DMS 273 (cell line): ENCODE measurements at regions not wholly inside any gene's neighbourhood (a gene's known extent, or its start where the extent isn't known, plus 50 kb on each side); places are given as distances from the start of the nearest gene placed in this dataset.
"Not testable (repeated sequence)": the region's sequence is repeated elsewhere in the genome, so short reads cannot be mapped to it uniquely, and the experiment has no call there.

Experiments used
- DNase-seq: peaks from one replicate; lab custom pipeline; 2025; ENCODE audit not compliant: unreplicated experiment; lab: John Stamatoyannopoulos, UW

- DNase-seq, result no peak
Observed at GRCh38 chr20:55540013-55540412, 465.3 kb downstream of the CBLN4 start.

DNA sequence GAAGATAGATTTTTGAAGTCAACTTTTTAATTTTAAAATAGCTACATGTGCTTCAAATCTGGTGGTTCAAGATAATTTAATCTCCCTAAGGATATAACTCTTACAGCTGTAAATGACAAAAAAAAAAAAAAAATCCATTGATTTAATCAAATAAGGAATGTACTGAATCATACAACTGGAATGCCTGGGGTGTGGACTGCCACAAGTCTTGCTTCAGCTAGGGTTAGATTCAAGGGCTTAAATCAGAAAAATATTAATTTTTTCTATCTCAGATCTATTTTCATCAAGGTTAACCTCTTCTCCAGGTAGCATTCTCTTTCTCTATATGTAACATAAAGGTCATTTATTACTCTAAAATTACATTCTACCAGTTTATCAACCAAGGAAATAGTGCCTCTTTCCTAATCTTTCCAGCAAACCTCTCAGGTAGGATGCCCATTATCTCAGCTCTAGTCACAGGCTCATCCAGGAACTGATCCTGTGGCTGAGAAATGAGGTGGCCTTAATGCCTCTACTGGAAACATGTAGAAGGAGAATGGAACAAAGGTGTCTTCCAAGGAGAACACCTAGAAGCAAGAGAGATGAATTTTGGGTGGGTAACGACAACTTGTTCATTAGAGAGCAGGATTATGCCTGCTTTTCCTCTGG, 466.9 kb downstream of the CBLN4 start:
- no peak for DNase-seq

DNA sequence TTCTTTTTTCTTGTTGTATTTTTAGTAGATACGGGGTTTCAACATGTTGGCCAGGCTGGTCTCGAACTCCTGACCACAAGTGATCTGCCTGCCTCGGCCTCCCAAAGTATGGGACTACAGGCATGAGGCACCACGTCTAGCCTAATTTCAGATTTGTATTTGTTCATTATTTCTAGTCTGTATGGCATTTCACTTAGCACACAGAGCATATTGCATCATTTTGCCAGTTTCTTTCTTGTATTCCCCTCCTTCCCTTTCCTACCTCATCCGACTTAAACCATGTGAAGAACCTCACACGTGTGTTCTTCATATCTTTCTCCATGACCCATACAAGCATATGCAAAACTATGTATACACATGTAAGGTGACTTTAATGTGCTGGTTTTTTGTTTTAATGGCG, 470.0 kb downstream of the CBLN4 start:
- DNase-seq, result no peak

- DNase-seq, result no peak
Observed at GRCh38 chr20:55533632-55534031, 471.7 kb downstream of the CBLN4 start.

GRCh38 chr20:55530763-55531162, 474.6 kb downstream of the CBLN4 start:
- no peak for DNase-seq

DNA sequence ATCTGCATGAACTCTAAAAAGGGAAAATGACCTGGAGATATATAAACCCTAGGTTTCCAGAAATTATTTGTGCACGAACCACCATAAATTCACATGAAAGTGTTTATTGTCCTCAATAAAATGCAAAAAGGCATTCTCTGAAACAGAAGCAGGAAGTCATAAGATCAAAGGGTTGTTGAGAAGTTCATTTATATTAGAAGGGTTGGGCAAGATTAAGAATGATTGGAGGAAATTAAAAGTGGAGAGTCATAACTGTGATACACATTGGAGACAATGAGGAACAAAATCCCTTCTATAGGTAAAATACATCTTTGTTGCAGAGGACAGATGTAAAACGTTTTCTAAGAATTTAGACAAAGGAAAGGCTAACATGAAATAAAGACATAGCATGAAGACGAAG, 476.8 kb downstream of the CBLN4 start:
- DNase-seq, result no peak

DNA sequence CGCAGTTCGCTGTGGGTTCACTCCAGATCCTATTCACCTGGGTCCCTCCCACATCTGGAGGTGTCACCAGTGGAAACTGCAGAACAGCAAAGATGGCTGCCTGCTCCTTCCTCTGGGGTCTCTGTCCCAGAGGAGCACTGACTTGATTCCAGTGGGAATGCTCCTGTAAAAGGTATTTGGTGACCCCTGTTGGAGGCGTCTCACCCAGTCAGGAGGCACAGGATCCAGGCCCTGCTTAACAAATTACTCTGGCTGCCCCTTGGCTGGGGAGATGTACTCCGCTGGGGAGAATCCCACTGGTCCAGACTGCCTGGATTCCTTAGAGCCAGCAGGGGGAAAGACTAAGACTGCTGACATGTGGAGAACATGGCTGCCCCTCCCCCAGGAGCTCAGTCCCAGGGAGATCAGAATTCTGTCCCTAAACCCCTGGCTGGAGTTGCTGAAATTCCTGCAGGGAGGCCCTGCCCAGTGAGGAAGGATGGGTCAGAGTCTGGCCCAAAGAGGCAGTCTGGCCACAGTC, 483.0 kb downstream of the CBLN4 start:
- no peak for DNase-seq

- not testable (repeated sequence) for DNase-seq
Observed at GRCh38 chr20:55517584-55517983, 487.7 kb downstream of the CBLN4 start.

DNA sequence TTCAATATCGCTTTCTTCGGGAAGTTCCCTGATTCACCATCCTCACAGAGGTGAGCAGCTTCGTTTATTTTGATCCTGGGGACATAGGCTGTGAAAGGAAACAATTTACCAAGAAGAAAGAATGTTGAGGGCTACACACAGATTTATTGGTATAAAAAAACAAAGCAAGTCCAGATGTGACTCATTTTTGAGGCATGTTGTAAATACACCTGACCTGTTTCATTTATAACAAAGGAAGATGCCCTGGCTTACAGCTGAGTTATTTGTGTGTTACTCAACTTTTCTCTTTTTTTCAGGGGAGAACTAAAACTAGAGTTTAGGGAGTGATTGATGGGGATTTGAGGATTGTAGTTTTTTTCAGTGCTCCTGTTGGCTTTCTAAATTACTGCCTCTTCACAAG, 489.5 kb downstream of the CBLN4 start:
- no peak for DNase-seq

GRCh38 chr20:55514531-55514930, 490.8 kb downstream of the CBLN4 start:
- no peak for DNase-seq

- DNase-seq, result no peak
Observed at GRCh38 chr20:55513954-55514353, 491.4 kb downstream of the CBLN4 start.

DNA sequence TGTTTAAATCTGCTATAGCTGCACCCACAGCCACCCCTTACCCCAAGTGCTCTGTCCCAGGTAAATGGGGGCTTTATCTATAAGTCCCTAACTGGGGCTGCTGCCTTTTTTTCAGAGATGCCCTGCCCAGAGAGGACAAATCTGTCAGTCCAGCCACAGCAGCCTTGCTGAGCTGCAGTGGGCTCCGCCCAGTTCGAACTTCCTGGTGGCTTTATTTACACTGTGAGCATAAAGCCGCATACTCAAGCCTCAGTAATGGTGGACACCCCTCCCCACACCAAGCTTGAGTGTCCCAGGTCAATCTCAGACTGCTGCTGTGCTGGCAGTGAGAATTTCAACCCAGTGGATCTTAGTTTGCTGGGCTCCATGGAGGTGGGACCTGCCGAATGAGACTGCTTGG, 505.2 kb downstream of the CBLN4 start:
- no peak for DNase-seq

DNA sequence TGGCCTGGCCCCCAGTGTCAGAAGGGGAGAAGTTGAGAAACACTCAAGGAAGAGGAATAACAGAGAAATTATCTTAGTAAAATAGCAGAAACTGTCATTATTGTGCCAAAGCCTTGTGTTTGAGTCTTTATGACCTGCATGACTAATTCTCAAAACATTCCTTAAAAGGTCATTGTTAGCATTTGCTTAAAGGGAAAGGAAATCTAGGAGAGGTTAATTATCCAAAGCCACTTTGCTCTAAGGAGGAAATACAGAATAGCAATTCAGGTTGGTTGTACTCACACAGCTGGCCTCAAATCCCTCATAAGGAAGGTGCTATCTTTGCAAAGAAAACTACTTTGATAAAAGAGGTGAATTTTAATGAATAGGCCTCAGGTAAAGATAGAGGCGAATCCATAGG, 516.7 kb downstream of the CBLN4 start:
- no peak for DNase-seq

- no peak for DNase-seq
Observed at GRCh38 chr20:55478724-55479450, 526.4 kb downstream of the CBLN4 start.

GRCh38 chr20:55472704-55473103, 532.6 kb downstream of the CBLN4 start:
- DNase-seq, result no peak

DNA sequence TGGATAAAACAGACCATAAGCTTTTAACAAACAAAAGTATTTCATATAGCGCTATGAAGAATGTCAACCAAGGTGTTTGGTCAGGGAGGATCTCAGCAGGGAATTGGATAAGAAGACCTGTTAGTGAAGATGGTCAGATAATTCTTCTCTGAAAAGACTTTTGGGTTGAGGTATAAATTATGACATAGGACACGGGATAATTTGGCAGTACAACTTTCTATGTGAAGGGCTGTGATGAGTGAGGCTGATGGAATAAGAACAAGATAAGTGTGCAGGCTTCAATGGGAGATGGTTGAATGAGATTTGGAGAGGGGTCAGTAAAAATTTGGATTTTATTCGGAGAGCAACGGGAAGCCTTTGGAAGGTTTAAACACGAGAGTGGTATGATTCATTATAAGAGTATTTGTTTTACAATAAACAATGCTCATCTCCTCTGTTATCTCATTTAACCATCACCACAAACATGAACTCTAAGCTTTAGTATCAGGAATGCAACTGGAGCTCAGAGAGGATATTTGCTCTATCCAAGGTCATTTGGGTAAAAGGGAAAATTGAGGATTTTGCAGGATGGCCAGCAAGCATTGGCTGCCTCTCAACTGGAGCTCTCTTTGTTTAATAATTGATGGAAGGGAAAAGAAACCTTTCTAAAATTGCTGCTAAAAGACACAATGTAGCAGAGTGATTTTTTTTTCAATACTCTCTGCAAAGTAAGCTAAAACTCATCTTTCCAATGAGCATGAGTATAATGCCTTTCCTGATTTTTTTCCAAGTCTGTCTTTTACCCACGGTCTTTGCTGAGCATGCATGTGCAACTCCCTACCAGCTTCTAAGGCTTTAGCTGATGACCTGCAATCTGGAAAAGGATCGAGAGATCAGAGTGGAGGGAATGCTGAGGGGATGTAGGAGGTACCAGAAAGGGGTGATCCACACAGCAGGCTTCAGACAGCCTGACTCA, 534.0 kb downstream of the CBLN4 start:
- DNase-seq, result no peak

GRCh38 chr20:55469074-55469473, 536.2 kb downstream of the CBLN4 start:
- no peak for DNase-seq

DNA sequence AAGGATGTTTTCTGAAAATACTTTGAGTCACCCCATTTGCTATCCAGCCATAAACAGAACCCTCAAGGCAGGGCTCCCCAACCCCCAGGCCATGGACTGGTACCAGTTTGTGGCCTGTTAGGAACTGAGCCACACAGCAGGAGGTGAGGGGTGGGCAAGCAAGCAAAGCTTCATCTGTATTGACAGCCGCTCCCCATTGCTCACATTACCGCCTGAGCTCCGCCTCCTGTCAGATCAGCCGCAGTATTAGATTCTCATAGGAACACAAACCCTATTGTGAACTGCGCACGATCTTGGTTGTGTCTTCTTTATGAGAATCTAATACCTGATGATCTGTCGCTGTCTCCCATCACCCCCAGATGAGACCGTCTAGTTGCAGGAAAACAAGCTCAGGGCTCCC, 543.8 kb downstream of the CBLN4 start:
- DNase-seq, result no peak

DNA sequence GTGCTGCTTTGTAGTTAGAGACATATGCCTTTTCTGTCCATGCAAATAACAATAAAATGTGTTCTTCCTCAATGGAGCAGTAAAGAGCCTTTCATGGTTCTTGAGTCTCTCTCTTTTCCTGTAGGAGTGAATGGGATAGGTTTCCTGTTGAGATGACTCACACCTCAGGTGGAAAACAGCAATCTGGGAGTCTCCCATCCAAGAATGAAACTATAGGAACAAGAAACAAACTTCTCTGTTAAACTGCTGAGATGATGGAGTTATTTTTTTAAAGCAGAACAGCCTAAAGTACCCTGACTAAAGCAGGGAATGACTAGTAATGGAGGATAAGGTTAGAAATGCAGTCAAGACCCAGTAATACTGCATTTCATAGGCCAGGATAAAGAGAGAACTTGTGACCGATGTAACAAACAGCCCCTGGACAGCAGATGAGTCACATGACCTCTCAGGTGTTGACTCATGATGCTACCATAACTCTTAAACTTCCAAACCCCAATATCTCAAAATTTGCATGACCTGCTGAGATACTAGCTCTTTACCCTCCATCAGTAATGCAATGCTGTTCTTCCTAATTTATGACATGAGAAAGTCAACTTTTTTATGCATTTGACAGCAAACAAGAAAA, 548.9 kb downstream of the CBLN4 start:
- DNase-seq, result no peak

DNA sequence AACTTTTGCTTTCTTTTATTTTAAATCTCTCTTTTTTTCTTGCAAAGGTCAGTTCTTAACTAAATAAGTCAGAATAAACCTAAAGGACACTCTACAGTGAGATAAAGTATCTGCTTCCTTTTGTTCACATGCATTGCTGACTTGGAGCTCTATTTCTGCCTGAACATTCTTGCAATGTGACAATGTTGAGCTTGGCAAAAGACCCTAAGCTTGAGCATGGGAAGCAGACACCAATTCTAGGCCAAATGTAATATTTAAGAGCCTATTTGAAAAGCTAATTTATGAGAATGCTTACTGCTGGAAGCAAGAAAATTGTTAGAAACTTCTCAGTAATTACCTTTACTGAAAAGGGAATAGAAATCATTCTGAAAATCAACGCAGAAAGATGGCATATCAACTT, 556.2 kb downstream of the CBLN4 start:
- DNase-seq, result no peak

GRCh38 chr20:55446301-55446700, 559.0 kb downstream of the CBLN4 start:
- no peak for DNase-seq
